ENCODE measurements at regions not wholly inside any gene's neighbourhood (a gene's known extent, or its start where the extent isn't known, plus 50 kb on each side); places are given as distances from the start of the nearest gene placed in this dataset.

DNA sequence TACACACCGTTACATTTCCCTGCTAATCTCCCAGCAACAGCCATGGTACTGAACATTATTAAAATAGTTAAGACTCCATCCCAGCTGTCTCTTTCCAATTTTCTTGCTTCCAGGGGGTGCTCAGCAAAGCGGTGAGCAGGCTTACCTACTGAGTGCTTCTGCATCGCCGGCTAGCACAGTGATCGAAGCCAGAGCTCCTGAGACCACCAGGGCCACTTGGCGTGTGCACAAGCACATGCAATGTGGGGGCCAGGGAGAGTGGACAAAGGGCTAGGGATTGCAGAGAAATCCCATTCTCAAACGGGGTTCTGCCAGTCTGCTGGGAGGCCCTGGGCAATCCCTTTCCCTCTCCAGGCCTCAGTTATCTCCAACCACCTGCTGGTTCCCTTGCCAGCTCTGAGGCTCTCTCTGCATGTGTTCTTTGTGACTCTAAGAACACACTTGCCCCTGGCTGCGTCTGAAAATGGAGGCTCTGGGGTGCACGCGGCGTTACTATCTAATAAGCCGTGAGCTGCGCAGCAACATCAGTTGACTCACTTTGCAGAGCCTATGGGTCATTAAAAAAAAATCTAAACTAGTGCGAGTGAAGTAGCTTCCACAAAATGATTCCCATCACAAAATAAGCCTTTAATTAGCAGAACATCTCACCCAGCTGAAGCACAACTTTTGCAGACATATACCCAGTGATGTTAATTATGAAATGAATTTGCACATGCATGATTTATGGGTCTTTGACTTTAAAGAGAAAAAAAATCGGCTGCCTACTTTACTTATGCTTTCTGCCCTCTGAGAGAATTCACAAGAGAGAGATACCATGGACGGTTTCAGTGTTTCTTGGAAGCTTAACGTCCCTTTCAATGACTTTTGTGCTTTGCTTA, 271.5 kb downstream of the TLE3 start:
- no peak for TF ChIP-seq GATA2 (IDR thresholded peaks at IDR 0.05; ENCODE audit: low read depth, low read length)
- TF ChIP-seq GATA3 (IDR thresholded peaks at IDR 0.05; ENCODE audit: low read depth, low read length) = no peak
